SK-MEL-5 (cell line): ENCODE measurements at regions not wholly inside any gene's neighbourhood (a gene's known extent, or its start where the extent isn't known, plus 50 kb on each side); places are given as distances from the start of the nearest gene placed in this dataset.
"Not testable (repeated sequence)": the region's sequence is repeated elsewhere in the genome, so short reads cannot be mapped to it uniquely, and the experiment has no call there.

ENCODE experiments used
- DNase-seq: peaks from one replicate; pipeline ENCODE4 v3.0.0-alpha.2; 2016; ENCODE audit warnings: low read depth, low spot score
- in situ Hi-C: cut with HindIII; loops from 2 replicates; pipeline ENCODE4 v1.10.0; 2016; ENCODE audit warnings: low sequenced_read_pairs, high pct_unique_total_duplicates, low pct_unique_long_range_greater_than_20kb

- DNase-seq, result no peak
- in situ Hi-C loops, result no loop called here
Observed at GRCh38 chr4:66023061-66023460, 352.8 kb upstream of the EPHA5 start.

GRCh38 chr4:66017671-66018070, 347.4 kb upstream of the EPHA5 start:
- in situ Hi-C loops, result no loop called here
- no peak for DNase-seq

GRCh38 chr4:66016240-66016639, 346.0 kb upstream of the EPHA5 start:
- DNase-seq, result no peak
- in situ Hi-C loops, result no loop called here

- no peak for DNase-seq
- in situ Hi-C loops, result no loop called here
Observed at GRCh38 chr4:66014146-66014765, 344.0 kb upstream of the EPHA5 start.

- in situ Hi-C loops, result no loop called here
- no peak for DNase-seq
Observed at GRCh38 chr4:66000510-66001117, 330.3 kb upstream of the EPHA5 start.

- no peak for DNase-seq
- in situ Hi-C loops, result no loop called here
Observed at GRCh38 chr4:65999518-65999871, 329.2 kb upstream of the EPHA5 start.

GRCh38 chr4:65998807-65999517, 328.7 kb upstream of the EPHA5 start:
- in situ Hi-C loops, result not testable (repeated sequence)
- peak; percentile 1 for DNase-seq

- no peak for DNase-seq
- in situ Hi-C loops, result no loop called here
Observed at GRCh38 chr4:65983061-65983460, 312.8 kb upstream of the EPHA5 start.

- DNase-seq, result no peak
- in situ Hi-C loops, result no loop called here
Observed at GRCh38 chr4:65976287-65976686, 306.0 kb upstream of the EPHA5 start.

- in situ Hi-C loops, result no loop called here
- no peak for DNase-seq
Observed at GRCh38 chr4:65973186-65973585, 302.9 kb upstream of the EPHA5 start.

GRCh38 chr4:65971686-65972085, 301.4 kb upstream of the EPHA5 start:
- no peak for DNase-seq
- in situ Hi-C loops, result no loop called here

GRCh38 chr4:65968831-65969558, 298.7 kb upstream of the EPHA5 start:
- DNase-seq, result peak; percentile 88
- in situ Hi-C loops, result no loop called here

- in situ Hi-C loops, result no loop called here
- DNase-seq, result no peak
Observed at GRCh38 chr4:65960751-65961150, 290.5 kb upstream of the EPHA5 start.

GRCh38 chr4:65954416-65954815, 284.1 kb upstream of the EPHA5 start:
- DNase-seq, result no peak
- in situ Hi-C loops, result no loop called here

- no peak for DNase-seq
- in situ Hi-C loops, result no loop called here
Observed at GRCh38 chr4:65951177-65951576, 280.9 kb upstream of the EPHA5 start.

GRCh38 chr4:65943076-65943475, 272.8 kb upstream of the EPHA5 start:
- DNase-seq, result peak; percentile 54
- in situ Hi-C loops, result no loop called here

GRCh38 chr4:65924843-65925242, 254.6 kb upstream of the EPHA5 start:
- in situ Hi-C loops, result no loop called here
- DNase-seq, result no peak

- in situ Hi-C loops, result no loop called here
- DNase-seq, result no peak
Observed at GRCh38 chr4:65923616-65924015, 253.3 kb upstream of the EPHA5 start.

- in situ Hi-C loops, result no loop called here
Observed at GRCh38 chr4:65921180-65921579, 250.9 kb upstream of the EPHA5 start.

More at GRCh38 chr4:65921180-65921579, 250.9 kb upstream of the EPHA5 start:
- DNase-seq, result no peak
